ENCODE measurements at regions not wholly inside any gene's neighbourhood (a gene's known extent, or its start where the extent isn't known, plus 50 kb on each side); places are given as distances from the start of the nearest gene placed in this dataset.

DNA sequence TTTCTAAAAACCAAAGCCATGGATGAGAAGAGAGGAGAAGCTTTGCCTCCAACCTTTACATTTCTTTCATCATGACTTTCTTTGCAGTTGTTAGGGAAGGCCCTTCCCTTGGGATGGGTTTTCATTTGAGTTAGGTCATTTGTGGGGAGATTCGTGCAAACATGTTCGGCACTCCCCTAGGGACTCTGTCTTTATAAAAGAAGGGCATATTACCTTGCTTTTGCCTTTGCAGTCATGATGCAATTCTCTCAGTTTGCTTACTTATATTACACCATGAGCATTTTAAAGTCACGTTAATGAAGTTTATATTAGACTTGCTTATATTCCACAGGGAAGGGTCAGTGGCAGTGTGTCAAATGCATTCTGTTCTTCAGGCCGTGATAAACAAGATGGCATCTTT lies 289.3 kb upstream of the WWC1 start:
- H3K27ac ChIP-seq, result no peak overlapping the region
- no peak overlapping the region for H3K4me2 ChIP-seq
- no peaks in the 10 kb centered on the region for H3K27me3 ChIP-seq
- no peaks in the 10 kb centered on the region for H4K20me1 ChIP-seq (ENCODE audit: insufficient read depth, poor library complexity, severe bottlenecking)
- no peaks in the 10 kb centered on the region for H3K79me2 ChIP-seq
- no peaks in the 10 kb centered on the region for H3K9me2 ChIP-seq (replicated peaks; ENCODE audit: insufficient read depth)
- peaks cover 9% of the 10 kb centered on the region for H3K4me1 ChIP-seq (ENCODE audit: insufficient read depth)
- no peak for DNase-seq (ENCODE audit: low spot score)
- H3K4me3 ChIP-seq, result no peak overlapping the region
- no peaks in the 10 kb centered on the region for H3K36me3 ChIP-seq (replicated peaks; ENCODE audit: insufficient read depth, low read depth)
- TF ChIP-seq EZH2phosphoT487 (IDR thresholded peaks at IDR 0.05; ENCODE audit: low read depth, severe bottlenecking, unreplicated experiment), result no peak
- TF ChIP-seq EZH2 (IDR thresholded peaks at IDR 0.05; ENCODE audit: borderline replicate concordance), result no peak
- TF ChIP-seq, protein P1, sequence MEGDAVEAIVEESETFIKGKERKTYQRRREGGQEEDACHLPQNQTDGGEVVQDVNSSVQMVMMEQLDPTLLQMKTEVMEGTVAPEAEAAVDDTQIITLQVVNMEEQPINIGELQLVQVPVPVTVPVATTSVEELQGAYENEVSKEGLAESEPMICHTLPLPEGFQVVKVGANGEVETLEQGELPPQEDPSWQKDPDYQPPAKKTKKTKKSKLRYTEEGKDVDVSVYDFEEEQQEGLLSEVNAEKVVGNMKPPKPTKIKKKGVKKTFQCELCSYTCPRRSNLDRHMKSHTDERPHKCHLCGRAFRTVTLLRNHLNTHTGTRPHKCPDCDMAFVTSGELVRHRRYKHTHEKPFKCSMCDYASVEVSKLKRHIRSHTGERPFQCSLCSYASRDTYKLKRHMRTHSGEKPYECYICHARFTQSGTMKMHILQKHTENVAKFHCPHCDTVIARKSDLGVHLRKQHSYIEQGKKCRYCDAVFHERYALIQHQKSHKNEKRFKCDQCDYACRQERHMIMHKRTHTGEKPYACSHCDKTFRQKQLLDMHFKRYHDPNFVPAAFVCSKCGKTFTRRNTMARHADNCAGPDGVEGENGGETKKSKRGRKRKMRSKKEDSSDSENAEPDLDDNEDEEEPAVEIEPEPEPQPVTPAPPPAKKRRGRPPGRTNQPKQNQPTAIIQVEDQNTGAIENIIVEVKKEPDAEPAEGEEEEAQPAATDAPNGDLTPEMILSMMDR (IDR thresholded peaks at IDR 0.05; ENCODE audit: poor library complexity), result no peak
- 74% methylated on average over 4 of the region's 4 CpGs for WGBS (ENCODE audit: low lambda C conversion rate, missing lambda C conversion rate)
- H3K9me3 ChIP-seq (ENCODE audit: low read depth), result no peaks in the 10 kb centered on the region
- H2AFZ ChIP-seq, result no peak overlapping the region

DNA sequence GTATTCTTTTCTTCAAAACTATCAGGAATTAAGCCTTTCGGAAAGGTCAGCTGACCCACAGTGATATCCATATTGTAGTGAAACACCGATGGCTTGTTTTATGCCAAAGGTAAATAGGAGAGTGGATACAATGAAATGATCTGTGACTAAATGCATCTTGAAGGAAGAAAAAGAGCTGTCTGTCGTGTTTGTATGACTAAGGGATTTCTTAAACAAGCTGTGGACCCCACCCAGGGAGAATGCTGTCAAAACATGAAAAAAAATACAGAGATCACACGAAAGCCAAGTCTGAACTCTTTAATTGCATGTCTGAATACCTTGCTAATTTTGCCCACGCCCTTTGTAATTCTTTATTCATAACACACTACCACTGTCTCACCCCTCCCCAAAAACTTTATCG lies 286.4 kb upstream of the WWC1 start:
- Histone ChIP-seq H3K36me3 (replicated peaks; ENCODE audit: insufficient read depth, low read depth) (no peaks in the 10 kb centered on the region), H3K9me2 (replicated peaks; ENCODE audit: insufficient read depth) (no peaks in the 10 kb centered on the region), H3K4me1 (ENCODE audit: insufficient read depth) (peaks cover 2% of the 10 kb centered on the region), H3K27me3 (no peaks in the 10 kb centered on the region), H3K4me2 (no peak overlapping the region), H3K4me3 (no peak overlapping the region), H3K79me2 (no peaks in the 10 kb centered on the region), H3K9me3 (ENCODE audit: low read depth) (no peaks in the 10 kb centered on the region), H3K27ac (no peak overlapping the region), H2AFZ (no peak overlapping the region), H4K20me1 (ENCODE audit: insufficient read depth, poor library complexity, severe bottlenecking) (no peaks in the 10 kb centered on the region)
- no peak for DNase-seq (ENCODE audit: low spot score)
- WGBS (ENCODE audit: low lambda C conversion rate, missing lambda C conversion rate), result 88% methylated on average over 6 of the region's 6 CpGs
- TF ChIP-seq EZH2 (IDR thresholded peaks at IDR 0.05; ENCODE audit: borderline replicate concordance), result no peak
- no peak for TF ChIP-seq EZH2phosphoT487 (IDR thresholded peaks at IDR 0.05; ENCODE audit: low read depth, severe bottlenecking, unreplicated experiment)
- TF ChIP-seq, protein P1 (IDR thresholded peaks at IDR 0.05; ENCODE audit: poor library complexity), result no peak

DNA sequence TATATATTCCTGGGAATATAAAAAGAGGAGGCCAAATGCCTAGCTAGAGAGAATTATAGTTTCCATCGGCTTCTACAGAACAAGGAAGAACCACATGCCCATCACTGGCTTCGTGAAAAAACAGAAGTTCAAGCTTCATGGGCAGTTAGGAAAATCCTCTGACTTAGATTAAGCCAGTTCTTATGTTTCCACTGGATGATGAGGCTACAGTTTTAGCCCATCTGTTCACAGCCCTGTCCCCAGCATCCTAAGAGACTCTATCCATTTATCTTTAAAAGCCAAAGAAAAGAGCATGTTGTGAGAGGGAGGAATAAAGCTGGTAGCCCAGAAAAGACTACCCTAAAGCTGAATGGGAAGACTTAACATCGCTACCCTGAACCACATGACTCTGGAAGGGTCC lies 285.5 kb upstream of the WWC1 start:
- Histone ChIP-seq H3K4me2 (no peak overlapping the region), H3K79me2 (no peaks in the 10 kb centered on the region), H3K9me3 (ENCODE audit: low read depth) (no peaks in the 10 kb centered on the region), H3K4me1 (ENCODE audit: insufficient read depth) (peaks cover 2% of the 10 kb centered on the region), H3K36me3 (replicated peaks; ENCODE audit: insufficient read depth, low read depth) (no peaks in the 10 kb centered on the region), H2AFZ (no peak overlapping the region), H3K9me2 (replicated peaks; ENCODE audit: insufficient read depth) (no peaks in the 10 kb centered on the region), H3K27me3 (no peaks in the 10 kb centered on the region), H3K4me3 (no peak overlapping the region), H3K27ac (no peak overlapping the region), H4K20me1 (ENCODE audit: insufficient read depth, poor library complexity, severe bottlenecking) (no peaks in the 10 kb centered on the region)
- no peak for DNase-seq (ENCODE audit: low spot score)
- WGBS (ENCODE audit: low lambda C conversion rate, missing lambda C conversion rate), result 88% methylated on average over 3 of the region's 3 CpGs
- TF ChIP-seq EZH2phosphoT487 (IDR thresholded peaks at IDR 0.05; ENCODE audit: low read depth, severe bottlenecking, unreplicated experiment), result no peak
- no peak for TF ChIP-seq EZH2 (IDR thresholded peaks at IDR 0.05; ENCODE audit: borderline replicate concordance)
- TF ChIP-seq, protein P1 (IDR thresholded peaks at IDR 0.05; ENCODE audit: poor library complexity), result no peak

Data from hepatocyte (in vitro differentiated cells).